ENCODE measurements at regions not wholly inside any gene's neighbourhood (a gene's known extent, or its start where the extent isn't known, plus 50 kb on each side); places are given as distances from the start of the nearest gene placed in this dataset.

GRCh38 chr5:19322716-19323485, 665.1 kb downstream of the CDH18 start:
- TF ChIP-seq, protein P1, sequence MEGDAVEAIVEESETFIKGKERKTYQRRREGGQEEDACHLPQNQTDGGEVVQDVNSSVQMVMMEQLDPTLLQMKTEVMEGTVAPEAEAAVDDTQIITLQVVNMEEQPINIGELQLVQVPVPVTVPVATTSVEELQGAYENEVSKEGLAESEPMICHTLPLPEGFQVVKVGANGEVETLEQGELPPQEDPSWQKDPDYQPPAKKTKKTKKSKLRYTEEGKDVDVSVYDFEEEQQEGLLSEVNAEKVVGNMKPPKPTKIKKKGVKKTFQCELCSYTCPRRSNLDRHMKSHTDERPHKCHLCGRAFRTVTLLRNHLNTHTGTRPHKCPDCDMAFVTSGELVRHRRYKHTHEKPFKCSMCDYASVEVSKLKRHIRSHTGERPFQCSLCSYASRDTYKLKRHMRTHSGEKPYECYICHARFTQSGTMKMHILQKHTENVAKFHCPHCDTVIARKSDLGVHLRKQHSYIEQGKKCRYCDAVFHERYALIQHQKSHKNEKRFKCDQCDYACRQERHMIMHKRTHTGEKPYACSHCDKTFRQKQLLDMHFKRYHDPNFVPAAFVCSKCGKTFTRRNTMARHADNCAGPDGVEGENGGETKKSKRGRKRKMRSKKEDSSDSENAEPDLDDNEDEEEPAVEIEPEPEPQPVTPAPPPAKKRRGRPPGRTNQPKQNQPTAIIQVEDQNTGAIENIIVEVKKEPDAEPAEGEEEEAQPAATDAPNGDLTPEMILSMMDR (IDR thresholded peaks at IDR 0.05; ENCODE audit: borderline replicate concordance, extremely low read depth, low read length, poor library complexity, severe bottlenecking): no peak
- no peak for TF ChIP-seq EZH2 (IDR thresholded peaks at IDR 0.05; ENCODE audit: borderline replicate concordance, low read depth, low read length, severe bottlenecking)

Data from DND-41 (cell line).